NT2/D1 (cell line): ENCODE measurements at regions not wholly inside any gene's neighbourhood (a gene's known extent, or its start where the extent isn't known, plus 50 kb on each side); places are given as distances from the start of the nearest gene placed in this dataset.

ENCODE experiments used
- YY1 ChIP-seq: IDR thresholded peaks from 2 replicates; pipeline ENCODE4 v1.6.1; 2011; ENCODE audit not compliant: insufficient read length, insufficient read depth
- ZNF274 ChIP-seq: IDR thresholded peaks from 2 replicates; pipeline ENCODE4 v1.6.1; 2011; ENCODE audit warnings: mild to moderate bottlenecking, low read depth, low read length

DNA sequence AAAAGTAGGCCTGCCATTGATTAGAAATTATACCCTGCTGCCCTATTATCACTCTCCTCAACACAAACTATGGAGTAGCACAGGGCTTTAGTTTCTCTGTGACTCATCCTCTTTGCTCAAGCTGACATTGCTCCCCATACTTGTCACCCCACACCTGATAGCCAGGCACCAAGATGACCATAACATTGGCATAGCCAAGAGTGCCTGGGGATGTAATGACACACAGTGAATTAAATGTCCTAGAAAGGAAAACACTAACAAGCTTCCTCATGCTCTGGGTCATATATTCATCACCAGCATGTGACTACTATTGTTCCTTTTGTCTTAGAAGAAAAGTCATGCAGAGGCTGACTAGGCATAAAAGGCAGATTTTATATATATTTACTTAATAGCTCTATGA, 137.8 kb upstream of the RND3 start:
- TF ChIP-seq ZNF274, result no peak
- no peak for TF ChIP-seq YY1
